ENCODE measurements at regions not wholly inside any gene's neighbourhood (a gene's known extent, or its start where the extent isn't known, plus 50 kb on each side); places are given as distances from the start of the nearest gene placed in this dataset.

DNA sequence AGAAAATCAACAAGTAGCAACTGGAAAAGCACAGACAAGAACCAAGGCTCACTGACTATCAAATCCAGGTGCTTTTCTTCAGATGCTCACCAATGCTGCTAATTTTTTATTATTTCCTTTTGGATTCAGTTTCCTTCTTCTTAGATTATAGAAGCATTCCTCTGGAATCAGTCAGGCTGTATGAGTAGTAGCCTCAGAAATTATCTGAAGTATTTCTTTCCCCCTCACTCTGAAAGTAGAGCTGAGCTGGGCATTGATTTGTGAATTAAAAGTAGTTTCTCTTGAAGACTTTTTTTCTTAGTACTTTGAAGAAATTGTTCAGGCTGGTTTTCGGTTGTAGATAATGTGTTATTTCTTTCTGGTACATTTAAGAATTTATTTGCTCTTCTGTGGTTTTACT, 273.7 kb downstream of the NOL4 start:
- TF ChIP-seq, protein P1, sequence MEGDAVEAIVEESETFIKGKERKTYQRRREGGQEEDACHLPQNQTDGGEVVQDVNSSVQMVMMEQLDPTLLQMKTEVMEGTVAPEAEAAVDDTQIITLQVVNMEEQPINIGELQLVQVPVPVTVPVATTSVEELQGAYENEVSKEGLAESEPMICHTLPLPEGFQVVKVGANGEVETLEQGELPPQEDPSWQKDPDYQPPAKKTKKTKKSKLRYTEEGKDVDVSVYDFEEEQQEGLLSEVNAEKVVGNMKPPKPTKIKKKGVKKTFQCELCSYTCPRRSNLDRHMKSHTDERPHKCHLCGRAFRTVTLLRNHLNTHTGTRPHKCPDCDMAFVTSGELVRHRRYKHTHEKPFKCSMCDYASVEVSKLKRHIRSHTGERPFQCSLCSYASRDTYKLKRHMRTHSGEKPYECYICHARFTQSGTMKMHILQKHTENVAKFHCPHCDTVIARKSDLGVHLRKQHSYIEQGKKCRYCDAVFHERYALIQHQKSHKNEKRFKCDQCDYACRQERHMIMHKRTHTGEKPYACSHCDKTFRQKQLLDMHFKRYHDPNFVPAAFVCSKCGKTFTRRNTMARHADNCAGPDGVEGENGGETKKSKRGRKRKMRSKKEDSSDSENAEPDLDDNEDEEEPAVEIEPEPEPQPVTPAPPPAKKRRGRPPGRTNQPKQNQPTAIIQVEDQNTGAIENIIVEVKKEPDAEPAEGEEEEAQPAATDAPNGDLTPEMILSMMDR (conservative IDR thresholded peaks at IDR 0.05 in 1 of 2, IDR thresholded peaks at IDR 0.05 in 1 of 2; ENCODE audit: low read depth in 1 of 2, low read length in 2 of 2), result no peak
- TF ChIP-seq EZH2 (IDR thresholded peaks at IDR 0.05; ENCODE audit: low read length, missing control alignments), result no peak
